Tibial nerve (tissue), 4 donors: ENCODE measurements at regions not wholly inside any gene's neighbourhood (a gene's known extent, or its start where the extent isn't known, plus 50 kb on each side); places are given as distances from the start of the nearest gene placed in this dataset.

Source experiments
- EP300 ChIP-seq, 2 donors: sonication (generic); formaldehyde crosslinking; IDR thresholded peaks; one replicate each; pipeline ENCODE4 v1.6.1; 2017; ENCODE audit warnings: antibody characterized with exemption in 2 of 2, mild to moderate bottlenecking in 1 of 2
- POLR2A ChIP-seq, 2 donors: fragments of 450-650 bp; IDR thresholded peaks; one replicate each; pipeline ENCODE4 v1.6.1; 2017; ENCODE audit warnings: antibody characterized with exemption in 2 of 2, mild to moderate bottlenecking in 2 of 2, moderate library complexity in 2 of 2
- TF ChIP-seq, protein P1 (sequence below), 5 experiments: fragments of 200-600 bp in 3 of 5; fragments of 450-650 bp in 2 of 5; sonication (generic) in 3 of 5; IDR thresholded peaks; one replicate each; pipeline ENCODE4 v1.5.1; 2016 to 2019; ENCODE audit warnings: antibody characterized with exemption in 5 of 5, mild to moderate bottlenecking in 3 of 5, moderate library complexity in 2 of 5

DNA sequence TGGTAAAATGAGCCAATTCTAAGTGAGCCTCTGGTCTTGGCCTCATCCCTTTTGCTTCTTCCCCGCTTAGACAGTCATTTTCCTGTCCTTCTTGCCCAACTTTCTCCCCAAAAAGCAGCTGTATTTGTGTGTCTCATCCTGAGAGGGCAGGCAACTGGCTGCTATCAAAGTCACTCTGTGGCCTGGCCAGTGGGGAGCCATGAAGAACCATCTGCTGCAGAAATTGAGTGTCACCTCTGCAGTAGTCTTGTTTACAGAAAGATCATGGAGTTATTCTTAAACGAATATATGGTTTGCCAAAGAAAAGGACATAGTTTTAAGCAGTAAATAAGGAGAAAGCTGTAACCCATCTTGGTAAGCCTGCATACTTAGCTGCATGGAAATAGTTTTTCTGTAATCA lies 233.6 kb upstream of the ELAVL2 start:
- TF ChIP-seq, protein P1, sequence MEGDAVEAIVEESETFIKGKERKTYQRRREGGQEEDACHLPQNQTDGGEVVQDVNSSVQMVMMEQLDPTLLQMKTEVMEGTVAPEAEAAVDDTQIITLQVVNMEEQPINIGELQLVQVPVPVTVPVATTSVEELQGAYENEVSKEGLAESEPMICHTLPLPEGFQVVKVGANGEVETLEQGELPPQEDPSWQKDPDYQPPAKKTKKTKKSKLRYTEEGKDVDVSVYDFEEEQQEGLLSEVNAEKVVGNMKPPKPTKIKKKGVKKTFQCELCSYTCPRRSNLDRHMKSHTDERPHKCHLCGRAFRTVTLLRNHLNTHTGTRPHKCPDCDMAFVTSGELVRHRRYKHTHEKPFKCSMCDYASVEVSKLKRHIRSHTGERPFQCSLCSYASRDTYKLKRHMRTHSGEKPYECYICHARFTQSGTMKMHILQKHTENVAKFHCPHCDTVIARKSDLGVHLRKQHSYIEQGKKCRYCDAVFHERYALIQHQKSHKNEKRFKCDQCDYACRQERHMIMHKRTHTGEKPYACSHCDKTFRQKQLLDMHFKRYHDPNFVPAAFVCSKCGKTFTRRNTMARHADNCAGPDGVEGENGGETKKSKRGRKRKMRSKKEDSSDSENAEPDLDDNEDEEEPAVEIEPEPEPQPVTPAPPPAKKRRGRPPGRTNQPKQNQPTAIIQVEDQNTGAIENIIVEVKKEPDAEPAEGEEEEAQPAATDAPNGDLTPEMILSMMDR (IDR thresholded peaks at IDR 0.05): no peak
- TF ChIP-seq POLR2A (IDR thresholded peaks at IDR 0.05): no peak
- TF ChIP-seq EP300 (IDR thresholded peaks at IDR 0.05): no peak
